ENCODE measurements at regions not wholly inside any gene's neighbourhood (a gene's known extent, or its start where the extent isn't known, plus 50 kb on each side); places are given as distances from the start of the nearest gene placed in this dataset.

DNA sequence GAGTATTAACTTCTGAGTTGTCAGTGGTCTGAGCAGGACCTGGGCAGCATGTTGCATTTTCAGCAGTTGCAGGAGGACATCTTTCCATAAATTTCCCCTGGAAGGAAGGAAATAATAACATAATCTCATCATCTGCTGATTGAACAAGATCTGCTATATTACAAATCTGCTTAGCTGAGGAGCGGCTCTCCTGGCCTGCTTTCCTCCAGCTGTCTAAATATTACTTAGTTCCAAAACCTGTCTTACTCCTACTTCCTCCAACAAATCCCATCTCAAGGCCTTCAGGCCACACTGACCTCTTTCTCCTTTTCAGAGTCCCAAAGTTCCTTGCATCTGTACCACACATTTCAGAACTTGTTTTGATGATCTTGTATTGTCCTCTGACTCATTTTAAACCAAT, 364.4 kb upstream of the MCTP2 start:
- 43% methylated on average over 1 of the region's 1 CpG; no CpG with 5 or more reads in 1 of the 2 experiments for WGBS, 2 experiments (ENCODE audit: extremely low coverage in 2 of 2, insufficient read length in 1 of 2)
- H3K36me3 ChIP-seq (ENCODE audit: control insufficient read depth, insufficient read depth, low read length) = no peaks in the 10 kb centered on the region
- no peak overlapping the region for H3K9ac ChIP-seq (ENCODE audit: low read depth, low read length)
- no peak overlapping the region for H3K4ac ChIP-seq (ENCODE audit: low read depth, low read length)
- H3K27me3 ChIP-seq (ENCODE audit: control insufficient read depth, insufficient read depth, low read length) = no peaks in the 10 kb centered on the region
- H2BK5ac ChIP-seq (ENCODE audit: low read depth, low read length, poor library complexity, severe bottlenecking) = no peak overlapping the region
- no peak overlapping the region for H3K18ac ChIP-seq (ENCODE audit: low read depth, low read length)
- H2BK20ac ChIP-seq (ENCODE audit: low read depth, low read length) = no peak overlapping the region
- ChIA-PET POLR2A (ENCODE audit: unreplicated experiment) (no interaction called here), CTCF (no interaction called here)
- BruUV-seq (replicated peaks) = no TSS peak
- no peak for ATAC-seq (ENCODE audit: low read depth)
- TF ChIP-seq, protein P1, sequence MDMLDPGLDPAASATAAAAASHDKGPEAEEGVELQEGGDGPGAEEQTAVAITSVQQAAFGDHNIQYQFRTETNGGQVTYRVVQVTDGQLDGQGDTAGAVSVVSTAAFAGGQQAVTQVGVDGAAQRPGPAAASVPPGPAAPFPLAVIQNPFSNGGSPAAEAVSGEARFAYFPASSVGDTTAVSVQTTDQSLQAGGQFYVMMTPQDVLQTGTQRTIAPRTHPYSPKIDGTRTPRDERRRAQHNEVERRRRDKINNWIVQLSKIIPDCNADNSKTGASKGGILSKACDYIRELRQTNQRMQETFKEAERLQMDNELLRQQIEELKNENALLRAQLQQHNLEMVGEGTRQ (IDR thresholded peaks at IDR 0.05; ENCODE audit: low read depth, low read length) = no peak
- TF ChIP-seq, protein P2, sequence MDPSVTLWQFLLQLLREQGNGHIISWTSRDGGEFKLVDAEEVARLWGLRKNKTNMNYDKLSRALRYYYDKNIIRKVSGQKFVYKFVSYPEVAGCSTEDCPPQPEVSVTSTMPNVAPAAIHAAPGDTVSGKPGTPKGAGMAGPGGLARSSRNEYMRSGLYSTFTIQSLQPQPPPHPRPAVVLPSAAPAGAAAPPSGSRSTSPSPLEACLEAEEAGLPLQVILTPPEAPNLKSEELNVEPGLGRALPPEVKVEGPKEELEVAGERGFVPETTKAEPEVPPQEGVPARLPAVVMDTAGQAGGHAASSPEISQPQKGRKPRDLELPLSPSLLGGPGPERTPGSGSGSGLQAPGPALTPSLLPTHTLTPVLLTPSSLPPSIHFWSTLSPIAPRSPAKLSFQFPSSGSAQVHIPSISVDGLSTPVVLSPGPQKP (IDR thresholded peaks at IDR 0.05; ENCODE audit: borderline replicate concordance, low read depth, low read length) = no peak
- TF ChIP-seq NFE2L2 (IDR thresholded peaks at IDR 0.05; ENCODE audit: low read depth, low read length) (no peak), SMC3 (IDR thresholded peaks at IDR 0.05; ENCODE audit: low read depth, low read length) (no peak), CHD1 (IDR thresholded peaks at IDR 0.05; ENCODE audit: low read depth, low read length) (no peak), CEBPB (IDR thresholded peaks at IDR 0.05; ENCODE audit: low read depth, low read length) (no peak), BHLHE40 (IDR thresholded peaks at IDR 0.05; ENCODE audit: low read depth, low read length) (no peak), POLR2A (IDR thresholded peaks at IDR 0.05; ENCODE audit: low read depth, low read length) (no peak), RAD21 (IDR thresholded peaks at IDR 0.05; ENCODE audit: low read length) (no peak), RFX5 (IDR thresholded peaks at IDR 0.05; ENCODE audit: low read depth, low read length) (no peak), FOS (IDR thresholded peaks at IDR 0.05; ENCODE audit: low read depth, low read length) (no peak), RCOR1 (IDR thresholded peaks at IDR 0.05; ENCODE audit: insufficient replicate concordance, low read length) (no peak), MAFK (IDR thresholded peaks at IDR 0.05; ENCODE audit: low read depth, low read length) (no peak), MAZ (IDR thresholded peaks at IDR 0.05; ENCODE audit: borderline replicate concordance, low read depth, low read length) (no peak), MXI1 (IDR thresholded peaks at IDR 0.05; ENCODE audit: borderline replicate concordance, low read depth, low read length) (no peak)
- TF ChIP-seq, protein P3, sequence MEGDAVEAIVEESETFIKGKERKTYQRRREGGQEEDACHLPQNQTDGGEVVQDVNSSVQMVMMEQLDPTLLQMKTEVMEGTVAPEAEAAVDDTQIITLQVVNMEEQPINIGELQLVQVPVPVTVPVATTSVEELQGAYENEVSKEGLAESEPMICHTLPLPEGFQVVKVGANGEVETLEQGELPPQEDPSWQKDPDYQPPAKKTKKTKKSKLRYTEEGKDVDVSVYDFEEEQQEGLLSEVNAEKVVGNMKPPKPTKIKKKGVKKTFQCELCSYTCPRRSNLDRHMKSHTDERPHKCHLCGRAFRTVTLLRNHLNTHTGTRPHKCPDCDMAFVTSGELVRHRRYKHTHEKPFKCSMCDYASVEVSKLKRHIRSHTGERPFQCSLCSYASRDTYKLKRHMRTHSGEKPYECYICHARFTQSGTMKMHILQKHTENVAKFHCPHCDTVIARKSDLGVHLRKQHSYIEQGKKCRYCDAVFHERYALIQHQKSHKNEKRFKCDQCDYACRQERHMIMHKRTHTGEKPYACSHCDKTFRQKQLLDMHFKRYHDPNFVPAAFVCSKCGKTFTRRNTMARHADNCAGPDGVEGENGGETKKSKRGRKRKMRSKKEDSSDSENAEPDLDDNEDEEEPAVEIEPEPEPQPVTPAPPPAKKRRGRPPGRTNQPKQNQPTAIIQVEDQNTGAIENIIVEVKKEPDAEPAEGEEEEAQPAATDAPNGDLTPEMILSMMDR (conservative IDR thresholded peaks at IDR 0.05; ENCODE audit: low read depth, low read length) = no peak
- H3K4me3 ChIP-seq (ENCODE audit: insufficient read depth, low read depth, low read length) = no peak overlapping the region
- no peak overlapping the region for H2BK15ac ChIP-seq (ENCODE audit: low read depth, low read length)
- H4K5ac ChIP-seq (ENCODE audit: low read depth, low read length) = no peak overlapping the region
- no peak overlapping the region for H2BK120ac ChIP-seq (ENCODE audit: low read depth, low read length)
- no peak overlapping the region for H3K27ac ChIP-seq (ENCODE audit: insufficient read depth, low read length)
- H3K4me1 ChIP-seq (ENCODE audit: control insufficient read depth, insufficient read depth, low read length) = no peaks in the 10 kb centered on the region
- H3K9me1 ChIP-seq (ENCODE audit: insufficient read depth, low read length) = no peaks in the 10 kb centered on the region
- intact Hi-C loops (cut with micrococcal nuclease) = no loop called here
- no peak overlapping the region for H3K56ac ChIP-seq (ENCODE audit: extremely low read depth, insufficient read depth, low read length)
- H3K9me3 ChIP-seq (ENCODE audit: control insufficient read depth, insufficient read depth, low read length) = peaks cover 16% of the 10 kb centered on the region
- in situ Hi-C loops (cut with MboI; ENCODE audit: low sequenced_read_pairs) = no loop called here
- DNase-seq = no peak
- H2AK5ac ChIP-seq (ENCODE audit: low read depth, low read length) = no peak overlapping the region
- no peak overlapping the region for H2AK9ac ChIP-seq (replicated peaks; ENCODE audit: low read depth, low read length, poor library complexity)
- H3K14ac ChIP-seq (replicated peaks; ENCODE audit: low read depth, low read length) = no peak overlapping the region
- no peaks in the 10 kb centered on the region for H4K20me1 ChIP-seq (ENCODE audit: insufficient read depth, low read length)
- H3K79me1 ChIP-seq (ENCODE audit: low read depth in 1 of 2, low read length in 2 of 2) = no peaks in the 10 kb centered on the region
- no peak overlapping the region for H2AFZ ChIP-seq (replicated peaks; ENCODE audit: low read length, poor library complexity)
- no peak overlapping the region for H4K91ac ChIP-seq (ENCODE audit: insufficient read depth, low read depth, low read length)
- H4K8ac ChIP-seq (ENCODE audit: low read depth in 2 of 2, low read length in 2 of 2) = no peak overlapping the region
- H3K23ac ChIP-seq (ENCODE audit: low read depth, low read length) = no peak overlapping the region
- dilution Hi-C loops (cut with HindIII; ENCODE audit: low sequenced_read_pairs, unreplicated experiment) = no loop called here
- no peak overlapping the region for H3K4me2 ChIP-seq (ENCODE audit: low read depth, low read length)
